ENCODE measurements at regions not wholly inside any gene's neighbourhood (a gene's known extent, or its start where the extent isn't known, plus 50 kb on each side); places are given as distances from the start of the nearest gene placed in this dataset.
"Not testable (repeated sequence)": the region's sequence is repeated elsewhere in the genome, so short reads cannot be mapped to it uniquely, and the experiment has no call there.

GRCh38 chr12:14236641-14237040 is 128.8 kb upstream of the ATF7IP start:
- not testable (repeated sequence) for TF ChIP-seq CTCF, POLR2A (IDR thresholded peaks at IDR 0.05)

Data from thyroid gland (tissue), 4 donors.